SK-N-SH (cell line): ENCODE measurements at regions not wholly inside any gene's neighbourhood (a gene's known extent, or its start where the extent isn't known, plus 50 kb on each side); places are given as distances from the start of the nearest gene placed in this dataset.

Experiments
- CTCF ChIP-seq: fragments of 200-600 bp; sonication (generic); IDR thresholded peaks from 2 replicates; pipeline ENCODE4 v1.6.1; 2017; ENCODE audit warnings: antibody characterized with exemption, mild to moderate bottlenecking, moderate library complexity
- MAX ChIP-seq: IDR thresholded peaks from 2 replicates; pipeline ENCODE4 v1.4.0; 2012; ENCODE audit warnings: low read depth
- ZBTB33 ChIP-seq: IDR thresholded peaks from 2 replicates; pipeline ENCODE4 v1.4.0; 2012; ENCODE audit warnings: low read depth, borderline replicate concordance

GRCh38 chr2:78423631-78424030 is 601.9 kb upstream of the REG3G start:
- no peak for TF ChIP-seq MAX
- no peak for TF ChIP-seq CTCF
- no peak for TF ChIP-seq ZBTB33
